Peyer's patch (tissue), 4 donors: ENCODE measurements at regions not wholly inside any gene's neighbourhood (a gene's known extent, or its start where the extent isn't known, plus 50 kb on each side); places are given as distances from the start of the nearest gene placed in this dataset.

ENCODE experiments used
- DNase-seq, 3 donors: peaks; one replicate each; pipeline ENCODE4 v3.0.0-alpha.2; 2017 to 2019
- H3K27ac ChIP-seq, 4 donors: fragments of 200-600 bp; sonication (generic); one replicate each; pipeline ENCODE4 v1.5.1; 2016 to 2019
- H3K27me3 ChIP-seq, 2 donors: fragments of 200-600 bp; sonication (generic); one replicate each; pipeline ENCODE4 v1.5.1; 2019
- H3K36me3 ChIP-seq, 3 donors: fragments of 200-600 bp; sonication (generic); one replicate each; pipeline ENCODE4 v1.5.1; 2016 to 2019
- H3K4me1 ChIP-seq, 4 donors: fragments of 200-600 bp; sonication (generic); one replicate each; pipeline ENCODE4 v1.5.1; 2016 to 2019
- H3K4me3 ChIP-seq, 4 donors: fragments of 200-600 bp; sonication (generic); 1 replicate in 3 of 4; 2 replicates in 1 of 4; pipeline ENCODE4 v1.5.1; 2016 to 2019; ENCODE audit warnings: mild to moderate bottlenecking in 1 of 4
- H3K9me3 ChIP-seq, 4 donors: fragments of 200-600 bp; sonication (generic); one replicate each; pipeline ENCODE4 v1.5.1; 2016 to 2019; ENCODE audit warnings: mild to moderate bottlenecking in 1 of 4
- POLR2A ChIP-seq, 2 donors: fragments of 450-650 bp; IDR thresholded peaks; one replicate each; pipeline ENCODE4 v1.5.1; 2017; ENCODE audit warnings: antibody characterized with exemption in 2 of 2, mild to moderate bottlenecking in 2 of 2, moderate library complexity in 2 of 2
- TF ChIP-seq, protein P1 (sequence below), 6 experiments: fragments of 450-650 bp in 4 of 6; fragments of 200-600 bp in 2 of 6; sonication (generic) in 1 of 6; IDR thresholded peaks; one replicate each; pipeline ENCODE4 v1.5.1; 2017 to 2019; ENCODE audit warnings: antibody characterized with exemption in 6 of 6, mild to moderate bottlenecking in 3 of 6, moderate library complexity in 1 of 6

DNA sequence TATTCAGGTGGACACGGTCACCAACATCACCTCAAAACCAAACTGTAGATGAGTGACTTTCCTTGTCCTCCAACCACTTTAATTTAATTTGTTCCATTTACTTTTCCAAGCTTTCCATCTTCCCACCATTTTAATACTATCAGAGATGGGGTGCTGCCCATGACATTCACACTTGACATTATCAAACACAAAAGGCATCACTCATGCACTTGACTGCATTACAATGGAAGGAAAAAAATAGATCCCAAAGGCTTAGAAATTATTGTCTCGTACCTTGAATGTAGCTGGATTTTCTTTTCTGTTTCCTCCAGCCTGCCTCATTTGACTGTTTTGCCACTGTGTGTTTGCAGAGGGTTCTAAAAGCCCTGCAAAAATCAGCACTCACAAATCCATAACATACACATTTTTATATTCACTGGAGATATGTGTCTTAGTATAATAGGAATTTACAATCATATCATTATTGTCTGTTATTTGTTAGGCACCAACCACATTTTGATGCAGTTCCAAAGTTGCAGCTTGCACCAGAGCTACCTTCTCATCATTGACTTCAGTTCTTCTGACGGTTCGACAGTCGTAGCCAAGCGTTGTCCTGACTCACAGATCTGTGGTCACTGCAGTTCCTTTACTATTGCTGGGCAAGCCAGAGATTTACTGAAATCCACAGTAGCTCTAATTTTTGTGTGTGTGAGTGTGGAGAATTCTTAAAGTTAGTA lies 712.3 kb upstream of the WWC1 start:
- no peaks in the 10 kb centered on the region for H3K9me3 ChIP-seq
- no peaks in the 10 kb centered on the region for H3K4me1 ChIP-seq
- no peaks in the 10 kb centered on the region for H3K36me3 ChIP-seq
- H3K27me3 ChIP-seq = no peaks in the 10 kb centered on the region
- no peak for TF ChIP-seq POLR2A (IDR thresholded peaks at IDR 0.05)
- TF ChIP-seq, protein P1, sequence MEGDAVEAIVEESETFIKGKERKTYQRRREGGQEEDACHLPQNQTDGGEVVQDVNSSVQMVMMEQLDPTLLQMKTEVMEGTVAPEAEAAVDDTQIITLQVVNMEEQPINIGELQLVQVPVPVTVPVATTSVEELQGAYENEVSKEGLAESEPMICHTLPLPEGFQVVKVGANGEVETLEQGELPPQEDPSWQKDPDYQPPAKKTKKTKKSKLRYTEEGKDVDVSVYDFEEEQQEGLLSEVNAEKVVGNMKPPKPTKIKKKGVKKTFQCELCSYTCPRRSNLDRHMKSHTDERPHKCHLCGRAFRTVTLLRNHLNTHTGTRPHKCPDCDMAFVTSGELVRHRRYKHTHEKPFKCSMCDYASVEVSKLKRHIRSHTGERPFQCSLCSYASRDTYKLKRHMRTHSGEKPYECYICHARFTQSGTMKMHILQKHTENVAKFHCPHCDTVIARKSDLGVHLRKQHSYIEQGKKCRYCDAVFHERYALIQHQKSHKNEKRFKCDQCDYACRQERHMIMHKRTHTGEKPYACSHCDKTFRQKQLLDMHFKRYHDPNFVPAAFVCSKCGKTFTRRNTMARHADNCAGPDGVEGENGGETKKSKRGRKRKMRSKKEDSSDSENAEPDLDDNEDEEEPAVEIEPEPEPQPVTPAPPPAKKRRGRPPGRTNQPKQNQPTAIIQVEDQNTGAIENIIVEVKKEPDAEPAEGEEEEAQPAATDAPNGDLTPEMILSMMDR (IDR thresholded peaks at IDR 0.05) = no peak
- H3K4me3 ChIP-seq = no peak overlapping the region
- DNase-seq = no peak
- H3K27ac ChIP-seq = no peak overlapping the region

DNA sequence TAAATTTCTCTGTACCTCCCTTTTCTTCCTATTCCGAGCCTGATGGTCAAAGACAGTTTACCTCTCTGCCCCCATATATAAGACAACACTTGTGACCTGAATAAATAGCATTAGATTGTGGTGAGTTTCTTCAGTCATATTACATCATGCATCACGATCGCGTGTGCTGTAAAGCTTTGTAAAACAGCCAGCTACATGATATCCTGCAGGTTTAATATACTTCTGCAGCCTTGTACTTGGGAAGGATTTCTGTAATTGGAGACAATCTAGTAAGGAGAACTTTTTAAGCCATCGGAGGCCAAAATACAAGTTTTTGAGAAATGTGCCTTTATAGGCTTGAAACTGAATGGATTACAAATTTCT lies 711.8 kb upstream of the WWC1 start:
- no peak overlapping the region for H3K27ac ChIP-seq
- no peaks in the 10 kb centered on the region for H3K9me3 ChIP-seq
- no peaks in the 10 kb centered on the region for H3K36me3 ChIP-seq
- TF ChIP-seq POLR2A (IDR thresholded peaks at IDR 0.05) = no peak
- TF ChIP-seq, protein P1 (IDR thresholded peaks at IDR 0.05) = no peak
- H3K4me1 ChIP-seq = no peaks in the 10 kb centered on the region
- no peaks in the 10 kb centered on the region for H3K27me3 ChIP-seq
- H3K4me3 ChIP-seq = no peak overlapping the region
- DNase-seq = no peak

DNA sequence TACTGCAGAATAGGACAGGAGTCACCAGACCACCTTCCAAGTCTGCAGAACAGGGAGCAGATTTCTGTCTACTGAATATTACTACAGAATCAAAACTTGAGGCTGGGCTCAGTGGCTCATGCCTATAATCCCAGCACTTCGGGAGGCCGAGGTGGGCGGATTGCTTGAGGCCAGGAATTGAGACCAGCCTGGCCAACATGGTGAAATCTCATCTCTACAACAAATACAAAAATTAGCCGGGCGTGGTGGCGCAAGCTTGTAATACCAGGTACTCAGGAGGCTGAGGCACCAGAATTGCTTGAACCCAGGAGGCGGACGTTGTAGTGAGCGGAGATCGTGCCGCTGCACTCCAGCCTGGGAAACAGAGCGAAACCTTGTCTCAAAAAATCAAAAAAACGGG lies 710.8 kb upstream of the WWC1 start:
- TF ChIP-seq POLR2A (IDR thresholded peaks at IDR 0.05) = no peak
- Histone ChIP-seq H3K27me3 (no peaks in the 10 kb centered on the region), H3K9me3 (no peaks in the 10 kb centered on the region), H3K4me3 (no peak overlapping the region), H3K36me3 (no peaks in the 10 kb centered on the region), H3K27ac (no peak overlapping the region), H3K4me1 (no peaks in the 10 kb centered on the region)
- DNase-seq = no peak

DNA sequence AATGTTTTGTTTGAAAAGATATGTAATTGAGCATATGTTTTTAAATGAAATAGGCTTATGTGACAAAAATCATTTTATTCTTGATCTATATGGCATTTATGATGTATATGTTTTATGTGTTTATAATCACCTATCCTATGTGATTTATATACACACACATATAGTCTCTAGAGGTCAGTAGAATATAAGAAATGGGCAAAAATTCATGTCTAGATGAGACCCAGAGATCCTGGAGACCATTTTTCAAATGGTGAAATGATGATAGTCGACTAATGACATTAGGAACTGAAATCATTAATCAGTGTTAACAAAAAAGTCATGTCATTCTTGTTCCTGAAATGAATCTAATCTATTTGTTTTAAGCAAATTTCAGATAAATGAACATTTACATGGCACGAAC lies 709.2 kb upstream of the WWC1 start:
- no peak overlapping the region for H3K4me3 ChIP-seq
- H3K36me3 ChIP-seq = no peaks in the 10 kb centered on the region
- no peaks in the 10 kb centered on the region for H3K9me3 ChIP-seq
- DNase-seq = no peak
- no peak for TF ChIP-seq POLR2A (IDR thresholded peaks at IDR 0.05)
- TF ChIP-seq, protein P1 (IDR thresholded peaks at IDR 0.05) = no peak
- H3K27me3 ChIP-seq = no peaks in the 10 kb centered on the region
- H3K27ac ChIP-seq = no peak overlapping the region
- no peaks in the 10 kb centered on the region for H3K4me1 ChIP-seq

DNA sequence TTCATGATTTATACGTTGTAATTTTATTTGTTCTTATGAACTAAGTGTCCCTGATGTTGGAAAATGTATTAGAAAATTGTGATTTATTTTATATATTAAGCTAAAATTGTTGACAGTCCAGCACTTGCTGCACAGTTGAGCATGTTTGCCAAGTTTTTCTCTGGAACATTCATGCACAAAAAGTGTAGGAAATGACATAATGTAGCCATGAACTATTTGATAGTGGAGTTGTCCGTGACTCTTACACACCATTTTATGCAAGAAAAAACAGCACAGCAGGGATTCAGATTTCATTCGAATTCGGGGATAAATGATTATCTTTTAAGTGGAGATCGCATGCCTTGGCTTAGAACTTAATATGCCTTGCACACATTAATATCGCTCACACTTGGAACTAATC lies 708.6 kb upstream of the WWC1 start:
- H3K27ac ChIP-seq = no peak overlapping the region
- H3K4me3 ChIP-seq = no peak overlapping the region
- no peaks in the 10 kb centered on the region for H3K36me3 ChIP-seq
- H3K27me3 ChIP-seq = no peaks in the 10 kb centered on the region
- H3K4me1 ChIP-seq = no peaks in the 10 kb centered on the region
- DNase-seq = no peak
- H3K9me3 ChIP-seq = no peaks in the 10 kb centered on the region
- no peak for TF ChIP-seq POLR2A (IDR thresholded peaks at IDR 0.05)
- TF ChIP-seq, protein P1 (IDR thresholded peaks at IDR 0.05) = no peak

DNA sequence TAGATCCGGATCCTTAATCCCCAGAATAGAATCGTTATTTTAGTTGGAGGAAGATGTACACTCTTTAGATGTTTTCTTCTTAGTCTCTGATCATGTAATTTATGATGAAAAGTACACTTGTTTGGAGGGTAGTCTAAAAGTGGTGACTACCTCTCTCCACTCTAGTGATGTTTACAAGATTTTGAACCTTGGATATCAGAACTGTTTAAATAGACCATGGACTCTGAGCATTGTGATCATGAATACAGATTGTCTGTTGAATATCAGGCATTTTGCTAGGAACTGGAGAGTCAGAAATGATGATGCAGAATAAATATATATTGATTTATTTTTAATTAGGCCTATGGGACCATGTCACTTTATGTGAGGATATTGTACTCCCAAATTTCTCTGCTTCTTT lies 706.3 kb upstream of the WWC1 start:
- no peak for DNase-seq
- no peaks in the 10 kb centered on the region for H3K4me1 ChIP-seq
- H3K36me3 ChIP-seq = no peaks in the 10 kb centered on the region
- H3K9me3 ChIP-seq = no peaks in the 10 kb centered on the region
- TF ChIP-seq POLR2A (IDR thresholded peaks at IDR 0.05) = no peak
- TF ChIP-seq, protein P1 (IDR thresholded peaks at IDR 0.05) = no peak
- no peaks in the 10 kb centered on the region for H3K27me3 ChIP-seq
- no peak overlapping the region for H3K4me3 ChIP-seq
- H3K27ac ChIP-seq = no peak overlapping the region
